GM10248 (cell line): ENCODE measurements at regions not wholly inside any gene's neighbourhood (a gene's known extent, or its start where the extent isn't known, plus 50 kb on each side); places are given as distances from the start of the nearest gene placed in this dataset.
"Not testable (repeated sequence)": the region's sequence is repeated elsewhere in the genome, so short reads cannot be mapped to it uniquely, and the experiment has no call there.

Experiments
- CTCF ChIA-PET: fragments of 300-600 bp; sonication (Branson Sonifier 250); formaldehyde crosslinking; extraction: SDS; loops from one replicate; lab custom pipeline; 2021; ENCODE audit warnings: antibody characterized with exemption; lab: Yijun Ruan, JAX
- POLR2A ChIA-PET: fragments of 350-650 bp; sonication (Branson Sonifier 250); formaldehyde crosslinking; extraction: SDS; loops from one replicate; lab custom pipeline; 2020; ENCODE audit warnings: antibody characterized with exemption; lab: Yijun Ruan, JAX
- DNase-seq: peaks from one replicate; pipeline ENCODE4 v3.0.0; 2012; ENCODE audit errors: extremely low spot score
- CTCF ChIP-seq: IDR thresholded peaks from 2 replicates; pipeline ENCODE4 v1.5.1; 2012; ENCODE audit warnings: mild to moderate bottlenecking, low read depth; ENCODE audit errors: extremely low read depth, missing control alignments, control extremely low read depth

DNA sequence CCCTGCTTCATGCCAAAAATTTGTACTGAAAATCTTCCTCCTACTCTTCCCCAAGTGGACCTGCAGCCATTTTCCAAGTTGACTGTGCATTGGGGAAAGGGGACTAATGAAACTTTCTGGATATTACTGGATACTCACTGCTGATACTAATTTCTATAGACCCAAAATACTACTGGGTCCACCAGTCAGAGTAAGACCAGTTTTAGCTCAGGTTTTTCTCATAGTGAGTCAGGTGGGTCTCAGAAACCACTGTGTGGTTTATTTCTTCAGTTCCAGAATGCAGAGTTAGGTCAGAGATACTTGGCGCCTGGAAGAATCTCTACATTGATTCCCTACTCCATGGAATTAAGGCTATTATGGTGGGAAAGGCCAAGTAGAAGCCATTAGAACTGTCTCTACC is 274.8 kb upstream of the SYNCRIP start:
- ChIA-PET POLR2A (no interaction called here), CTCF (no interaction called here)

GRCh38 chr6:85913001-85913400 is 270.3 kb upstream of the SYNCRIP start:
- no peak for DNase-seq
- ChIA-PET CTCF (interaction anchor here (1.1 to 5.2 kb wide), 2 partner anchors 9 to 12 kb away, joined by 3 to 37 read pairs; no protein-coding TSS in a partner anchor), POLR2A (no interaction called here)
- no peak for TF ChIP-seq CTCF

More for the DNA sequence above, 274.8 kb upstream of the SYNCRIP start:
- no peak for DNase-seq
- TF ChIP-seq CTCF, result no peak

DNA sequence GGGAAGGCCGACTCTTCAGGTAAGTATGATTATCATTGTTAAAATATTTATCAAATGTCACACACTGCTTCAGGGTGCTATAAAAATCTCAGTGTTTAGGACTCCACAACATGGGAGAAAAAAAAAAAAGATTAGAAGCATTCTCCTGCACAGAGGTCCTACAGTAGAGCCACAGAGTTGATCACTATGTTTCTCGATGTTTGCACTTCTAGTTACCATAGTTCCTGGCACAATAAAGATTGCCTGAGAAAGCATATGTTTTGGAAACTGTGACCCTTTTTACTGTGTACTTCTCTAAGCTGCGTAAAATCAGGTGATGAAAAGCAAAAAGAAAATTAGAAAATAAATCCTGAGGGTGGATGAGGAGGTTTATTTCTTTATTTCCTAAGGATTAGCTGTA is 269.9 kb upstream of the SYNCRIP start:
- ChIA-PET CTCF (interaction anchor here (0.7 to 5.2 kb wide), 3 partner anchors 9 to 12 kb away, joined by 3 to 37 read pairs (median 3); no protein-coding TSS in a partner anchor), POLR2A (no interaction called here)
- TF ChIP-seq CTCF, result no peak
- DNase-seq, result no peak

- DNase-seq, result no peak
- no peak for TF ChIP-seq CTCF
- ChIA-PET CTCF (interaction anchor here (1.0 to 5.2 kb wide), 3 partner anchors 8 to 237 kb away, joined by 3 to 37 read pairs (median 3); no protein-coding TSS in a partner anchor), POLR2A (no interaction called here)
These were observed 268.4 kb upstream of the SYNCRIP start for GRCh38 chr6:85911067-85911466.

GRCh38 chr6:85908120-85908519 is 265.4 kb upstream of the SYNCRIP start:
- CTCF ChIA-PET, DNase-seq, POLR2A ChIA-PET: not testable (repeated sequence)

GRCh38 chr6:85892346-85892745 is 249.7 kb upstream of the SYNCRIP start:
- no peak for TF ChIP-seq CTCF
- POLR2A ChIA-PET, result no interaction called here
- CTCF ChIA-PET, result no interaction called here
- DNase-seq, result no peak

GRCh38 chr6:85887461-85887860 is 244.8 kb upstream of the SYNCRIP start:
- CTCF ChIA-PET, result no interaction called here
- no peak for TF ChIP-seq CTCF
- POLR2A ChIA-PET, result no interaction called here
- no peak for DNase-seq
